Subcutaneous abdominal adipose tissue (tissue), 5 donors: ENCODE measurements at regions not wholly inside any gene's neighbourhood (a gene's known extent, or its start where the extent isn't known, plus 50 kb on each side); places are given as distances from the start of the nearest gene placed in this dataset.
"Not testable (repeated sequence)": the region's sequence is repeated elsewhere in the genome, so short reads cannot be mapped to it uniquely, and the experiment has no call there.

Source experiments
- H3K27ac ChIP-seq: one replicate; pipeline ENCODE4 v1.7.0; 2013; ENCODE audit warnings: low read depth, mild to moderate bottlenecking, inconsistent platforms, low read length, moderate library complexity
- H3K27me3 ChIP-seq, 5 donors: one replicate each; pipeline ENCODE4 v1.7.0; 2013; ENCODE audit warnings: low read length in 5 of 5, inconsistent platforms in 1 of 5; ENCODE audit not compliant: control insufficient read depth in 5 of 5, insufficient read depth in 4 of 5
- H3K36me3 ChIP-seq, 5 donors: one replicate each; pipeline ENCODE4 v1.7.0; 2013; ENCODE audit warnings: low read length in 5 of 5; ENCODE audit not compliant: control insufficient read depth in 5 of 5, insufficient read depth in 5 of 5
- H3K4me1 ChIP-seq, 5 donors: one replicate each; pipeline ENCODE4 v1.7.0; 2013; ENCODE audit warnings: low read length in 5 of 5, mild to moderate bottlenecking in 3 of 5, moderate library complexity in 1 of 5; ENCODE audit not compliant: control insufficient read depth in 5 of 5, insufficient read depth in 5 of 5
- H3K4me3 ChIP-seq, 5 donors: one replicate each; pipeline ENCODE4 v1.7.0; 2013; ENCODE audit warnings: low read length in 5 of 5, low read depth in 1 of 5
- H3K9ac ChIP-seq, 5 donors: one replicate each; pipeline ENCODE4 v1.7.0; 2013; ENCODE audit warnings: low read length in 5 of 5, mild to moderate bottlenecking in 4 of 5, moderate library complexity in 3 of 5
- H3K9me3 ChIP-seq, 5 donors: one replicate each; pipeline ENCODE4 v1.7.0; 2013; ENCODE audit warnings: low read length in 5 of 5; ENCODE audit not compliant: control insufficient read depth in 5 of 5
- donor health status: healthy.
- donor health status: healthy.
- donor health status: healthy.
- donor health status: healthy.
- donor health status: healthy.

GRCh38 chr13:84812078-84812477 lies 929.8 kb upstream of the SLITRK1 start:
- H3K4me1 ChIP-seq: no peaks in the 10 kb centered on the region
- H3K9ac ChIP-seq: no peak overlapping the region
- peaks cover 0 to 2% (median 0%) of the 10 kb centered on the region in 5 donors for H3K9me3 ChIP-seq
- no peak overlapping the region for H3K27ac ChIP-seq
- no peak overlapping the region for H3K4me3 ChIP-seq
- no peaks in the 10 kb centered on the region for H3K36me3 ChIP-seq
- H3K27me3 ChIP-seq: no peaks in the 10 kb centered on the region

- no peaks in the 10 kb centered on the region for H3K27me3 ChIP-seq
- no peaks in the 10 kb centered on the region for H3K4me1 ChIP-seq
- H3K9me3 ChIP-seq: no peaks in the 10 kb centered on the region
- no peak overlapping the region for H3K27ac ChIP-seq
- no peak overlapping the region for H3K9ac ChIP-seq
- no peak overlapping the region for H3K4me3 ChIP-seq
- H3K36me3 ChIP-seq: no peaks in the 10 kb centered on the region
Measured at GRCh38 chr13:84810781-84811180, 928.5 kb upstream of the SLITRK1 start.

GRCh38 chr13:84802073-84802472 lies 919.8 kb upstream of the SLITRK1 start:
- H3K4me1 ChIP-seq: no peaks in the 10 kb centered on the region
- H3K36me3 ChIP-seq: no peaks in the 10 kb centered on the region
- no peak overlapping the region for H3K9ac ChIP-seq
- no peak overlapping the region for H3K27ac ChIP-seq
- no peaks in the 10 kb centered on the region for H3K27me3 ChIP-seq
- no peak overlapping the region for H3K4me3 ChIP-seq
- H3K9me3 ChIP-seq: no peaks in the 10 kb centered on the region

- Histone ChIP-seq H3K27ac (no peak overlapping the region), H3K4me3 (no peak overlapping the region), H3K9ac (no peak overlapping the region), H3K36me3 (no peaks in the 10 kb centered on the region), H3K9me3 (peaks cover 0 to 11% (median 5%) of the 10 kb centered on the region in 5 donors), H3K27me3 (no peaks in the 10 kb centered on the region), H3K4me1 (no peaks in the 10 kb centered on the region)
Measured at GRCh38 chr13:84784443-84785153, 902.3 kb upstream of the SLITRK1 start.

GRCh38 chr13:84777316-84777715 lies 895.0 kb upstream of the SLITRK1 start:
- H3K9me3 ChIP-seq: no peaks in the 10 kb centered on the region
- H3K9ac ChIP-seq: no peak overlapping the region
- H3K4me3 ChIP-seq: no peak overlapping the region
- H3K36me3 ChIP-seq: no peaks in the 10 kb centered on the region
- H3K27ac ChIP-seq: no peak overlapping the region
- no peaks in the 10 kb centered on the region for H3K27me3 ChIP-seq
- H3K4me1 ChIP-seq: no peaks in the 10 kb centered on the region

GRCh38 chr13:84776593-84776992 lies 894.3 kb upstream of the SLITRK1 start:
- no peak overlapping the region for H3K27ac ChIP-seq
- H3K4me1 ChIP-seq: no peaks in the 10 kb centered on the region
- no peak overlapping the region for H3K4me3 ChIP-seq
- no peaks in the 10 kb centered on the region for H3K27me3 ChIP-seq
- H3K9ac ChIP-seq: no peak overlapping the region
- no peaks in the 10 kb centered on the region for H3K36me3 ChIP-seq
- no peaks in the 10 kb centered on the region for H3K9me3 ChIP-seq

- H3K27ac ChIP-seq, H3K9me3 ChIP-seq, H3K4me1 ChIP-seq, H3K9ac ChIP-seq, H3K27me3 ChIP-seq, H3K4me3 ChIP-seq, H3K36me3 ChIP-seq: not testable (repeated sequence)
Measured at GRCh38 chr13:84775920-84776319, 893.6 kb upstream of the SLITRK1 start.

- Histone ChIP-seq H3K4me1 (no peaks in the 10 kb centered on the region), H3K9ac (no peak overlapping the region), H3K27ac (no peak overlapping the region)
Measured at GRCh38 chr13:84774111-84774510, 891.8 kb upstream of the SLITRK1 start.

GRCh38 chr13:84760956-84761355 lies 878.7 kb upstream of the SLITRK1 start:
- H3K27ac ChIP-seq: no peak overlapping the region
- H3K9ac ChIP-seq: no peak overlapping the region
- no peaks in the 10 kb centered on the region for H3K9me3 ChIP-seq
- no peak overlapping the region for H3K4me3 ChIP-seq
- H3K27me3 ChIP-seq: no peaks in the 10 kb centered on the region
- no peaks in the 10 kb centered on the region for H3K4me1 ChIP-seq
- no peaks in the 10 kb centered on the region for H3K36me3 ChIP-seq

More at GRCh38 chr13:84774111-84774510, 891.8 kb upstream of the SLITRK1 start:
- H3K9me3 ChIP-seq: no peaks in the 10 kb centered on the region
- no peaks in the 10 kb centered on the region for H3K27me3 ChIP-seq
- no peak overlapping the region for H3K4me3 ChIP-seq
- H3K36me3 ChIP-seq: no peaks in the 10 kb centered on the region

- Histone ChIP-seq H3K4me1 (no peaks in the 10 kb centered on the region), H3K9me3 (no peaks in the 10 kb centered on the region), H3K4me3 (no peak overlapping the region), H3K27ac (no peak overlapping the region), H3K9ac (no peak overlapping the region), H3K36me3 (no peaks in the 10 kb centered on the region), H3K27me3 (no peaks in the 10 kb centered on the region)
Measured at GRCh38 chr13:84749126-84749525, 866.9 kb upstream of the SLITRK1 start.
